SH-SY5Y (cell line): ENCODE measurements at regions not wholly inside any gene's neighbourhood (a gene's known extent, or its start where the extent isn't known, plus 50 kb on each side); places are given as distances from the start of the nearest gene placed in this dataset.

Experiments used
- GATA2 ChIP-seq: IDR thresholded peaks from 2 replicates; pipeline ENCODE4 v1.6.1; 2011; ENCODE audit warnings: mild to moderate bottlenecking, low read depth, low read length
- GATA3 ChIP-seq: IDR thresholded peaks from 2 replicates; pipeline ENCODE4 v1.6.1; 2011; ENCODE audit warnings: low read depth, mild to moderate bottlenecking, low read length, moderate library complexity

- TF ChIP-seq GATA3 (no peak), GATA2 (no peak)
These were observed 77.0 kb upstream of the ZNF507 start for GRCh38 chr19:32268381-32268780.

DNA sequence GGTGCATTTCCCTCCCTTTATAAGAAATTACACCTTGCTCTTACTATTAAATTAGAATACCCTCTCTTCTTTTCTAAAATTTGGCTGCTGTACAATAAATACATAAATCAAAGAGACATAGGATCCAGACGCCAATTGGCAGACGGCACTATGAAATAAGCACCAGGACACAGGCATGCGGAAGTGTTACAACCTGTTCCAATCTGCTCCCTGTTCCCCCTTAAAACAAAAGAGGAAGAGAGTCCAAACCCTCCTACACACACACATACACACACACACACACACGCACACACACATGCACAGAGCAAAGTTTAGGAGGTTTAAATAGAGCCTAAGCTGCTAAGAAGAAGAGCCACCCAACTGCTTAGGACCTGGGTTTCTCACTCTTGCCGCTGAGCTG, 75.6 kb upstream of the ZNF507 start:
- TF ChIP-seq GATA3 (no peak), GATA2 (no peak)

DNA sequence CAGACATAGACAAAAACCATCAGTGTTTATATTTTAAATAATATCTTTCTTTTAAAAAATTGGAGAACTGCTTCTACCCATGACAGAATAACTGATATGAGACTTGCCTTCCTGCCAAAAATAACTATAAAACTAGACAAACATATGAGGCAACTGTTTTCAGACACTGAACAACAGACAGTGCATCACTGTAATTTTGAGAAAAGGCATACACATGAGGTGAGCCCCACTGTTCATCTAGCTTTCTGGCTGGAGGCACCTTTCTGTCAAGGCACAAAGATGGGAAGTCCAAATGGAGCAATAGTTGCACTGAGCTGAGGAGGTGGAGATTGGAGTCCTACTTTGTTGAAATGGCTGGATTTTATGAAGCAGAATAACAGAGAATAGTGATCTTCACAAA, 71.9 kb upstream of the ZNF507 start:
- TF ChIP-seq GATA2 (no peak), GATA3 (no peak)

DNA sequence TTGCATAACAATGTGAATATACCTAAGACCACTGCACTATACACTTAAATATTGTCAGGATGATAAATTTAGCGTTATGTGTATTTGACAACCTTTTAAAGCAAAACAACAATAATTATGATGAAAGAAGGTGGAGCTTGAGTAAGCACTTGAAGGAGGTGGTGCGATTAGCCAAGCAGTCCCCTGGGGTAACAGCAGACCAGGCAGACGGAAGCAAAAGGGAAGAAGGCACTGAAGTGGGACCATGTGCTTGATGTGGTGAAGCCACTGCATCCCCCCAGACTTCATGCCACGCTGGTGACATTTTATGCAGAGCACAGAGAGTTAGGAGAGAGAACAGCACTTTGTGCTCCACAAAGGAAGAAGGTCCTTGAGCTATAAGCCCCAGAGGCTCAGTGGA, 58.3 kb upstream of the ZNF507 start:
- TF ChIP-seq GATA3 = no peak
- TF ChIP-seq GATA2 = no peak

- no peak for TF ChIP-seq GATA2
- TF ChIP-seq GATA3 = no peak
These were observed 57.6 kb upstream of the ZNF507 start for GRCh38 chr19:32287811-32288227.

DNA sequence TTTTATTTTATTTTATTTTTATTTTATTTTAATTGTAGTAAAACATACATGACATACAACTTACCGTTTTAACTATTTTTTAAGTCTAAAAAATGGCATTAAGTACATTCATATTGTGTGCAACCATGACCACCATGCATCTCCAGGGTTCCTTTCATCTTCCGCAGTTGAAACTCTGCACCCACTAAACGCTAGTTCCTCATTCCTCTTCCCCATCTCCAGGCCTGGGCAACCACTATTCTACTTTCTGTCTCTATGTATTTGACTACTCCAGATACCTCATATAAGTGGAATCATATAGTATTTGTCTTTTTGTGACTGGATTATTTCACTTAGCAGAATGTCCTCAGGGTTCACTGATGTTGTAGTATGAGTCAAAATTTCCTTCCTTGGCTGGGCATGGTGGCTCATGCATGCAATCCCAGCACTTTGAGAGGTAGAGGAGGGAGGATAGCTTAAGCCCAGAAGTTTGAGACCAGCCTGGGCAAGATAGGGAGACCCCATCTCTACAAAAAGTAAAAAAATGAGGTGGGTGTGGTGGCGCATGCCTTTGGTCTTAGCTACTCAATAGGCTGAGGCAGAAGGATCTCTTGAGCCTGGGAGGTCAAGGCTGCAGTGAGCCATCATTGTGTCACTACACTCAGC, 55.7 kb upstream of the ZNF507 start:
- no peak for TF ChIP-seq GATA3
- no peak for TF ChIP-seq GATA2

- no peak for TF ChIP-seq GATA2
- no peak for TF ChIP-seq GATA3
These were observed 53.5 kb upstream of the ZNF507 start for GRCh38 chr19:32291876-32292275.

- TF ChIP-seq GATA3 = no peak
- no peak for TF ChIP-seq GATA2
These were observed 50.5 kb upstream of the ZNF507 start for GRCh38 chr19:32294871-32295438.
